Trophoblast cell (in vitro differentiated cells and primary cell): ENCODE measurements at regions not wholly inside any gene's neighbourhood (a gene's known extent, or its start where the extent isn't known, plus 50 kb on each side); places are given as distances from the start of the nearest gene placed in this dataset.

ENCODE experiments used
- DNase-seq, 2 donors: peaks; one replicate each; pipeline ENCODE4 v3.0.0-alpha.2; 2016
- H2AFZ ChIP-seq: 2 replicates; pipeline ENCODE4 v1.6.1; 2013; ENCODE audit warnings: low read length, moderate library complexity, mild to moderate bottlenecking; ENCODE audit not compliant: insufficient read depth, poor library complexity
- H2AK5ac ChIP-seq: 2 replicates; pipeline ENCODE4 v1.6.1; 2013; ENCODE audit warnings: mild to moderate bottlenecking, low read length
- H2BK120ac ChIP-seq: 2 replicates; pipeline ENCODE4 v1.6.1; 2013; ENCODE audit warnings: low read length, mild to moderate bottlenecking, moderate library complexity; ENCODE audit not compliant: insufficient read depth, poor library complexity
- H2BK12ac ChIP-seq: 2 replicates; pipeline ENCODE4 v1.6.1; 2013; ENCODE audit warnings: mild to moderate bottlenecking, low read length, moderate library complexity
- H2BK5ac ChIP-seq: 2 replicates; pipeline ENCODE4 v1.6.1; 2013; ENCODE audit warnings: low read length, low read depth, moderate library complexity, mild to moderate bottlenecking; ENCODE audit not compliant: poor library complexity
- H3K14ac ChIP-seq: 2 replicates; pipeline ENCODE4 v1.6.1; 2013; ENCODE audit warnings: mild to moderate bottlenecking, low read length
- H3K18ac ChIP-seq: 2 replicates; pipeline ENCODE4 v1.6.1; 2013; ENCODE audit warnings: mild to moderate bottlenecking, low read length
- H3K23ac ChIP-seq: 2 replicates; pipeline ENCODE4 v1.6.1; 2013; ENCODE audit warnings: low read length
- H3K27ac ChIP-seq: 2 replicates; pipeline ENCODE4 v1.5.1; 2013; ENCODE audit warnings: low read depth, mild to moderate bottlenecking, inconsistent platforms, low read length, moderate library complexity
- H3K27me3 ChIP-seq: 2 replicates; pipeline ENCODE4 v1.6.1; 2013; ENCODE audit warnings: inconsistent platforms, mild to moderate bottlenecking, low read length, moderate library complexity; ENCODE audit not compliant: insufficient read depth
- H3K36me3 ChIP-seq, 2 experiments: 1 replicate in 1 of 2; 2 replicates in 1 of 2; pipeline ENCODE4 v1.6.1; 2013; ENCODE audit warnings: low read length in 2 of 2, mild to moderate bottlenecking in 2 of 2, moderate library complexity in 1 of 2; ENCODE audit not compliant: insufficient read depth in 2 of 2, control insufficient read depth in 1 of 2
- H3K4ac ChIP-seq: 2 replicates; pipeline ENCODE4 v1.6.1; 2013; ENCODE audit warnings: low read depth, mild to moderate bottlenecking, low read length, moderate library complexity
- H3K4me1 ChIP-seq, 2 experiments: 1 replicate in 1 of 2; 2 replicates in 1 of 2; pipeline ENCODE4 v1.6.1; 2013; ENCODE audit warnings: low read length in 2 of 2, mild to moderate bottlenecking in 2 of 2, moderate library complexity in 1 of 2; ENCODE audit not compliant: insufficient read depth in 2 of 2, control insufficient read depth in 1 of 2
- H3K4me2 ChIP-seq: 2 replicates; pipeline ENCODE4 v1.6.1; 2013; ENCODE audit warnings: inconsistent platforms, mild to moderate bottlenecking, low read length, moderate library complexity
- H3K4me3 ChIP-seq: 2 replicates; pipeline ENCODE4 v1.5.1; 2013; ENCODE audit warnings: mild to moderate bottlenecking, low read depth, low read length, inconsistent platforms
- H3K79me1 ChIP-seq: one replicate; pipeline ENCODE4 v1.6.1; 2013; ENCODE audit warnings: low read length
- H3K79me2 ChIP-seq: 2 replicates; pipeline ENCODE4 v1.6.1; 2013; ENCODE audit warnings: low read length, mild to moderate bottlenecking; ENCODE audit not compliant: control insufficient read depth, insufficient read depth, poor library complexity
- H3K9ac ChIP-seq: 2 replicates; pipeline ENCODE4 v1.6.1; 2013; ENCODE audit warnings: mild to moderate bottlenecking, low read length
- H3K9me3 ChIP-seq: 2 replicates; pipeline ENCODE4 v1.6.1; 2013; ENCODE audit warnings: low read depth, mild to moderate bottlenecking, control low read depth, inconsistent platforms, low read length; ENCODE audit not compliant: insufficient read depth
- H4K12ac ChIP-seq: 2 replicates; pipeline ENCODE4 v1.6.1; 2013; ENCODE audit warnings: low read depth, mild to moderate bottlenecking, low read length, moderate library complexity
- H4K8ac ChIP-seq: 2 replicates; pipeline ENCODE4 v1.6.1; 2013; ENCODE audit warnings: low read depth, mild to moderate bottlenecking, low read length, moderate library complexity
- H4K91ac ChIP-seq: one replicate; pipeline ENCODE4 v1.6.1; 2013; ENCODE audit warnings: low read depth, mild to moderate bottlenecking, low read length, moderate library complexity
- WGBS: extraction: QIAGEN DNeasy Blood & Tissue Kit; methylation state at CpG from one replicate; pipeline ENCODE4 v1.1.7; 2013; ENCODE audit warnings: missing lambda C conversion rate; ENCODE audit not compliant: insufficient read length, insufficient coverage; ENCODE audit errors: extremely low coverage; 5-methylcytosine and 5-hydroxymethylcytosine counted together

- Histone ChIP-seq H3K4ac (no peak overlapping the region), H2BK12ac (no peak overlapping the region), H3K4me1 (no peaks in the 10 kb centered on the region), H2BK5ac (no peak overlapping the region), H2AFZ (no peak overlapping the region), H3K9ac (no peak overlapping the region), H3K27ac (no peak overlapping the region), H3K79me1 (no peaks in the 10 kb centered on the region), H4K8ac (no peak overlapping the region), H3K23ac (no peak overlapping the region), H3K14ac (no peak overlapping the region), H4K91ac (no peak overlapping the region), H3K9me3 (no peaks in the 10 kb centered on the region), H2BK120ac (no peak overlapping the region), H3K4me2 (no peak overlapping the region), H2AK5ac (no peak overlapping the region), H3K79me2 (no peaks in the 10 kb centered on the region), H3K18ac (no peak overlapping the region), H4K12ac (no peak overlapping the region), H3K27me3 (no peaks in the 10 kb centered on the region), H3K4me3 (no peak overlapping the region), H3K36me3 (no peaks in the 10 kb centered on the region)
- no peak for DNase-seq
- WGBS: no CpG with 5 or more reads among the region's 2 CpGs
These were observed 191.7 kb upstream of the STK17B start for GRCh38 chr2:196362973-196363549.

DNA sequence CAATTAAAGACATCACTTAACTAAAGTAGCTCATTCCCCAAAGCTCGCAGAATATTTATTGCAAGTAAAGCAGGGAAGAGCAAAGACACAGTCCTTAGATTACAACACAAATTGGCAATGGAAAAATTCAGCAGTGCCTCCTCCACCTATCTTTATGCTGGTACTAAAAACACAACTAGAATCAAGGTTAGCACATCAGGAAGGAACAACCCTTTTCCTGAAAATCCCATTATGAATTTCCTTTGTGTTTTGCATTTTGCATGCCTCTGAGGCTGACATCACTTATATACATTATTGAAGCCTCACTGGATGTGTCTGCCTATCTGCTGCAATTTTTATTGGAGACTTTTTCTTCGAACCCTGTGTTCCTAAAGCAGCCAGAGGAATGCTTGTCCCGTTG lies 193.8 kb upstream of the STK17B start:
- no peak overlapping the region for H2BK12ac ChIP-seq
- WGBS: no CpG with 5 or more reads among the region's 3 CpGs
- no peaks in the 10 kb centered on the region for H3K27me3 ChIP-seq
- peaks cover 7% of the 10 kb centered on the region for H3K79me1 ChIP-seq
- no peak overlapping the region for H2AFZ ChIP-seq
- H3K27ac ChIP-seq: no peak overlapping the region
- H3K79me2 ChIP-seq: no peaks in the 10 kb centered on the region
- H2AK5ac ChIP-seq: no peak overlapping the region
- H3K18ac ChIP-seq: no peak overlapping the region
- no peak overlapping the region for H2BK5ac ChIP-seq
- H3K4me3 ChIP-seq: no peak overlapping the region
- DNase-seq: no peak
- H3K4ac ChIP-seq: no peak overlapping the region
- H3K4me2 ChIP-seq: no peak overlapping the region
- no peak overlapping the region for H4K12ac ChIP-seq
- no peak overlapping the region for H2BK120ac ChIP-seq
- no peak overlapping the region for H3K14ac ChIP-seq
- H3K23ac ChIP-seq: no peak overlapping the region
- no peak overlapping the region for H4K91ac ChIP-seq
- no peaks in the 10 kb centered on the region for H3K9me3 ChIP-seq
- peaks cover 8% of the 10 kb centered on the region in 2 experiments for H3K4me1 ChIP-seq
- no peak overlapping the region for H3K9ac ChIP-seq
- no peak overlapping the region for H4K8ac ChIP-seq
- H3K36me3 ChIP-seq: no peaks in the 10 kb centered on the region

GRCh38 chr2:196365923-196366322 lies 194.5 kb upstream of the STK17B start:
- no peak overlapping the region for H3K4ac ChIP-seq
- H2BK5ac ChIP-seq: no peak overlapping the region
- H3K18ac ChIP-seq: no peak overlapping the region
- no peak overlapping the region for H2BK120ac ChIP-seq
- H3K4me3 ChIP-seq: no peak overlapping the region
- H3K23ac ChIP-seq: no peak overlapping the region
- H4K91ac ChIP-seq: no peak overlapping the region
- H4K8ac ChIP-seq: no peak overlapping the region
- H3K27me3 ChIP-seq: no peaks in the 10 kb centered on the region
- no peak overlapping the region for H3K14ac ChIP-seq
- no peaks in the 10 kb centered on the region for H3K9me3 ChIP-seq
- H3K79me1 ChIP-seq: peaks cover 7% of the 10 kb centered on the region
- H3K36me3 ChIP-seq: no peaks in the 10 kb centered on the region
- H2AK5ac ChIP-seq: no peak overlapping the region
- no peak overlapping the region for H3K4me2 ChIP-seq
- H3K9ac ChIP-seq: no peak overlapping the region
- H4K12ac ChIP-seq: no peak overlapping the region
- H3K4me1 ChIP-seq: peaks cover 10 to 11% of the 10 kb centered on the region in 2 experiments
- no CpG with 5 or more reads among the region's 1 CpG for WGBS
- DNase-seq: no peak
- no peak overlapping the region for H2AFZ ChIP-seq
- H3K79me2 ChIP-seq: no peaks in the 10 kb centered on the region
- H3K27ac ChIP-seq: no peak overlapping the region
- no peak overlapping the region for H2BK12ac ChIP-seq

DNA sequence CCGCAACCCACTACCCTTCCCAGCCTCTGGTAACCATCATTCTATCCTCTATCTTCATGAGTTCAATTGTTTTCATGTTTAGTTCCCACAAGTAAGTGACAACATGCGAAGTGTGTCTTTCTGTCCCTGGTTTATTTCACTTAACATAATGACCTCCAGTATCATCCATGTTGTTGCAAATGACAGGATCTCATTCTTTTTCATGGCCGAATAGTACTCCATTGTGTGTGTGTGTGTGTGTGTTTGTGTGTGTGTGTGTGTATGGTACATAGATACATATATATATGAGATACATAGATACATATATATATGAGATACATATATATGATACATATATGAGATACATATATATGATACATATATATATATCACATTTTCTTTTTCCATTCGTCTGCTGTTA lies 196.3 kb upstream of the STK17B start:
- Histone ChIP-seq H2BK5ac (no peak overlapping the region), H2BK12ac (no peak overlapping the region), H2BK120ac (no peak overlapping the region), H2AK5ac (no peak overlapping the region), H3K14ac (no peak overlapping the region), H3K79me2 (no peaks in the 10 kb centered on the region), H3K18ac (no peak overlapping the region), H2AFZ (no peak overlapping the region), H3K27ac (no peak overlapping the region), H3K4me2 (no peak overlapping the region), H3K23ac (no peak overlapping the region), H4K91ac (no peak overlapping the region), H3K27me3 (no peaks in the 10 kb centered on the region), H3K4ac (no peak overlapping the region), H3K36me3 (no peaks in the 10 kb centered on the region), H3K79me1 (peaks cover 7% of the 10 kb centered on the region), H3K9ac (no peak overlapping the region), H3K9me3 (no peaks in the 10 kb centered on the region), H4K12ac (no peak overlapping the region), H3K4me3 (no peak overlapping the region), H3K4me1 (peaks cover 10 to 11% of the 10 kb centered on the region in 2 experiments), H4K8ac (no peak overlapping the region)
- no peak for DNase-seq
- 100% methylated on average over 1 of the region's 4 CpGs for WGBS
